ENCODE measurements at regions not wholly inside any gene's neighbourhood (a gene's known extent, or its start where the extent isn't known, plus 50 kb on each side); places are given as distances from the start of the nearest gene placed in this dataset.

GRCh38 chr5:104965006-104965405 is 1402.4 kb upstream of the NUDT12 start:
- no peak for TF ChIP-seq CTCF (IDR thresholded peaks at IDR 0.05; ENCODE audit: extremely low read depth, missing control alignments)
- no peak for DNase-seq (ENCODE audit: low spot score)

- DNase-seq (ENCODE audit: low spot score): no peak
- TF ChIP-seq CTCF (IDR thresholded peaks at IDR 0.05; ENCODE audit: extremely low read depth, missing control alignments): no peak
These were observed 1392.9 kb upstream of the NUDT12 start for GRCh38 chr5:104955479-104955878.

GRCh38 chr5:104952876-104953275 is 1390.3 kb upstream of the NUDT12 start:
- DNase-seq (ENCODE audit: low spot score): no peak
- TF ChIP-seq CTCF (IDR thresholded peaks at IDR 0.05; ENCODE audit: extremely low read depth, missing control alignments): no peak

GRCh38 chr5:104951829-104952228 is 1389.2 kb upstream of the NUDT12 start:
- DNase-seq (ENCODE audit: low spot score): no peak
- TF ChIP-seq CTCF (IDR thresholded peaks at IDR 0.05; ENCODE audit: extremely low read depth, missing control alignments): no peak

- TF ChIP-seq CTCF (IDR thresholded peaks at IDR 0.05; ENCODE audit: extremely low read depth, missing control alignments): no peak
- no peak for DNase-seq (ENCODE audit: low spot score)
These were observed 1384.5 kb upstream of the NUDT12 start for GRCh38 chr5:104947076-104947475.

GRCh38 chr5:104942735-104943134 is 1380.1 kb upstream of the NUDT12 start:
- no peak for TF ChIP-seq CTCF (IDR thresholded peaks at IDR 0.05; ENCODE audit: extremely low read depth, missing control alignments)
- DNase-seq (ENCODE audit: low spot score): no peak

GRCh38 chr5:104941030-104941645 is 1378.5 kb upstream of the NUDT12 start:
- TF ChIP-seq CTCF (IDR thresholded peaks at IDR 0.05; ENCODE audit: extremely low read depth, missing control alignments): no peak
- DNase-seq (ENCODE audit: low spot score): no peak
